ENCODE measurements at regions not wholly inside any gene's neighbourhood (a gene's known extent, or its start where the extent isn't known, plus 50 kb on each side); places are given as distances from the start of the nearest gene placed in this dataset.

- intact Hi-C loops (cut with micrococcal nuclease; ENCODE audit: unreplicated experiment) (no loop called here), in situ Hi-C loops (cut with HindIII; ENCODE audit: extremely low pct_ligation_motif_present, low pct_unique_long_range_greater_than_20kb) (no loop called here)
- no peak overlapping the region for H3K9ac ChIP-seq (ENCODE audit: insufficient read depth, low read depth, low read length)
- H3K9me3 ChIP-seq (ENCODE audit: low read length): no peaks in the 10 kb centered on the region
- ChIA-PET CTCF (ENCODE audit: low intra/inter-chr PET ratio, low total read pairs) (no interaction called here), POLR2A (no interaction called here)
- H3K4me2 ChIP-seq (ENCODE audit: low read depth, low read length): no peak overlapping the region
- FAIRE-seq (no peak), ATAC-seq (no peak), DNase-seq (ENCODE audit: low spot score) (no peak)
- no peaks in the 10 kb centered on the region for H4K20me1 ChIP-seq (ENCODE audit: insufficient read depth, low read length)
- no peak overlapping the region for H3K27ac ChIP-seq (ENCODE audit: extremely low read length, insufficient read depth, low read length)
- H3K27me3 ChIP-seq (ENCODE audit: control insufficient read depth in 1 of 2, insufficient read depth in 2 of 2, low read length in 2 of 2): no peaks in the 10 kb centered on the region
- no TSS peak for BruUV-seq (replicated peaks)
- no peaks in the 10 kb centered on the region for H3K36me3 ChIP-seq (replicated peaks in 1 of 2; ENCODE audit: control insufficient read depth in 1 of 2, insufficient read depth in 2 of 2, low read length in 2 of 2)
- H3K4me1 ChIP-seq (ENCODE audit: insufficient read depth, low read length): no peaks in the 10 kb centered on the region
- 27% methylated on average over 5 of the region's 5 CpGs for WGBS (ENCODE audit: low lambda C conversion rate)
- H3K4me3 ChIP-seq (replicated peaks in 1 of 3; ENCODE audit: insufficient read depth in 1 of 3, low read depth in 2 of 3, low read length in 3 of 3): no peak overlapping the region
- no peaks in the 10 kb centered on the region for H3K79me2 ChIP-seq (ENCODE audit: insufficient read depth, low read length)
- no peak overlapping the region for H2AFZ ChIP-seq (ENCODE audit: low read length)
- TF ChIP-seq ATRX (CRISPR knock-in tag; IDR thresholded peaks at IDR 0.05; ENCODE audit: borderline replicate concordance) (no peak), SNRNP70 (IDR thresholded peaks at IDR 0.05; ENCODE audit: low read depth, low read length) (no peak), KLF12 (CRISPR knock-in tag; IDR thresholded peaks at IDR 0.05; ENCODE audit: borderline replicate concordance) (no peak), ZNF546 (CRISPR knock-in tag; conservative IDR thresholded peaks at IDR 0.05) (no peak), FOXK2 (IDR thresholded peaks at IDR 0.05) (no peak), YEATS2 (CRISPR knock-in tag; IDR thresholded peaks at IDR 0.05; ENCODE audit: borderline replicate concordance) (no peak), ZNF749 (CRISPR knock-in tag; IDR thresholded peaks at IDR 0.05; ENCODE audit: borderline replicate concordance) (no peak), KDM1A (CRISPR knock-in tag; IDR thresholded peaks at IDR 0.05) (no peak), IRF2 (CRISPR knock-in tag; IDR thresholded peaks at IDR 0.05) (no peak), EED (CRISPR knock-in tag; IDR thresholded peaks at IDR 0.05) (no peak), MLXIP (CRISPR knock-in tag; IDR thresholded peaks at IDR 0.05; ENCODE audit: borderline replicate concordance) (no peak), ZNF639 (CRISPR knock-in tag; conservative IDR thresholded peaks at IDR 0.05) (no peak), U2AF2 (IDR thresholded peaks at IDR 0.05; ENCODE audit: low read depth, low read length) (no peak), ZNF512 (CRISPR knock-in tag; IDR thresholded peaks at IDR 0.05) (no peak), TAF1 (CRISPR knock-in tag; IDR thresholded peaks at IDR 0.05) (no peak), ZNF296 (CRISPR knock-in tag; conservative IDR thresholded peaks at IDR 0.05) (no peak), ZNF512B (CRISPR knock-in tag; IDR thresholded peaks at IDR 0.05; ENCODE audit: borderline replicate concordance) (no peak)
These were observed 386.6 kb upstream of the DPH6 start for GRCh38 chr15:35932531-35932930.

Measured in HepG2 (cell line).